Adipocyte (in vitro differentiated cells): ENCODE measurements at regions not wholly inside any gene's neighbourhood (a gene's known extent, or its start where the extent isn't known, plus 50 kb on each side); places are given as distances from the start of the nearest gene placed in this dataset.

Source experiments
- DNase-seq: peaks from one replicate; pipeline ENCODE4 v3.0.0-alpha.2; 2015; ENCODE audit warnings: low read depth
- H3K27me3 ChIP-seq: replicated peaks from 2 replicates; pipeline ENCODE4 v1.7.0; 2013; ENCODE audit warnings: mild to moderate bottlenecking, low read length, moderate library complexity; ENCODE audit not compliant: control insufficient read depth, insufficient read depth
- H3K36me3 ChIP-seq: 2 replicates; pipeline ENCODE4 v1.7.0; 2013; ENCODE audit warnings: low read length, mild to moderate bottlenecking, moderate library complexity; ENCODE audit not compliant: control insufficient read depth, insufficient read depth, severe bottlenecking
- H3K4me1 ChIP-seq: 2 replicates; pipeline ENCODE4 v1.7.0; 2013; ENCODE audit warnings: mild to moderate bottlenecking, low read length, moderate library complexity; ENCODE audit not compliant: control insufficient read depth, insufficient read depth
- H3K4me3 ChIP-seq: 2 replicates; pipeline ENCODE4 v1.7.0; 2013; ENCODE audit warnings: mild to moderate bottlenecking, low read length, moderate library complexity
- H3K9ac ChIP-seq: 2 replicates; pipeline ENCODE4 v1.7.0; 2013; ENCODE audit warnings: mild to moderate bottlenecking, low read length, moderate library complexity
- H3K9me3 ChIP-seq: 2 replicates; pipeline ENCODE4 v1.7.0; 2013; ENCODE audit warnings: mild to moderate bottlenecking, low read length, moderate library complexity; ENCODE audit not compliant: control insufficient read depth

DNA sequence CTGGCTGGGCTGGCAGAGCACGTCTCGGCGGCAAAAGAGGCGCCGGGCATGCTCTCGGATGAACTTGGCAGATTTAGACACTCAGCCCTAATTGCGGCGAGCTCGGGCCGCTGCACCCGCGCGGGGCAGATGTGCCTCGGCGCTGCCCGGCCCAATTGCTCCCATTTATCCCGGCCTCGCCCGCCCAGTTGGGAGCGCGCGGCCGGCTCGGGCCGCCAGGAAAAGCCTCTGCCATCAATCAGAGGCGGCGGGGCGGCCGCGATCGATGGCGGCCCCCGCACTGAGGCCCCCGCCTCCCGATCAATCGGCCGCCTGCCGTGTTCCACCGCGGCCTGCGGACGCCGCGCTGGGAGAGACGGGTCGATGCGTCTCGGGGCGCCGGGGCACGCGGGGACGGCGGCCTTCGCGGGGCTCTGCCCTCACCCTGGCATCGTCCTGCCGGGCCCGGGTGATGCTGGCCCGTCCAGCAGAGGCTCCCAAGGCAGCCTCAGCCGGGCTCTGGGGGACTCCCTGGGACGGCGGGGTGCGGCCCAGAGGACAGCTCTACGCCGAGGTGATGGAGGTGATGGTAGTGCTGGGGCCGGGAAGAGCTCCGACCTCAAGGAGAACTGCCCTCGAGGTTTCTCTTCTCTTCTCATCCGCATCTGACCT, 200.9 kb upstream of the N4BP1 start:
- Histone ChIP-seq H3K9me3 (no peaks in the 10 kb centered on the region), H3K4me1 (peaks cover 10% of the 10 kb centered on the region), H3K4me3 (no peak overlapping the region), H3K27me3 (peaks cover 29% of the 10 kb centered on the region), H3K36me3 (no peaks in the 10 kb centered on the region), H3K9ac (no peak overlapping the region)
- no peak for DNase-seq

DNA sequence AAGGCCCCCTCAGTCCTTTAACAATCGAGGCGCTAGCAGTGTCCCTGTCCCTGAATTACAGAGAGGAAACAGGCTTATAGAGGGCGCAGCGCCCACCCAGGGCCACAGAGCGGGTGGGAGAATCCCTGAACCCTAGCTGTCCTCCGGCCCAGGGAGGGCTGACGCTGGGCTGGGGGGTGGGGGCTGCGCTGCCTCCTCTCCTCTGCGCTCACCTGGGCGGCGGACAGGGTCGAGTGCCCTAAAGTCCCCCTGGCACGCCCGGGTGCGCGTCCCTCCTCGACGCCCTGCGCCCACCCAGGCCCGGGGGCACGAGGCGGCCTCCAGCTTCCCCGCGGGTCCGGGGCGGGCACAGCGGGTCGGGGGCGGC, 200.4 kb upstream of the N4BP1 start:
- Histone ChIP-seq H3K27me3 (peaks cover 29% of the 10 kb centered on the region), H3K36me3 (no peaks in the 10 kb centered on the region), H3K4me1 (peaks cover 10% of the 10 kb centered on the region), H3K9me3 (no peaks in the 10 kb centered on the region), H3K4me3 (no peak overlapping the region), H3K9ac (no peak overlapping the region)
- DNase-seq: no peak

DNA sequence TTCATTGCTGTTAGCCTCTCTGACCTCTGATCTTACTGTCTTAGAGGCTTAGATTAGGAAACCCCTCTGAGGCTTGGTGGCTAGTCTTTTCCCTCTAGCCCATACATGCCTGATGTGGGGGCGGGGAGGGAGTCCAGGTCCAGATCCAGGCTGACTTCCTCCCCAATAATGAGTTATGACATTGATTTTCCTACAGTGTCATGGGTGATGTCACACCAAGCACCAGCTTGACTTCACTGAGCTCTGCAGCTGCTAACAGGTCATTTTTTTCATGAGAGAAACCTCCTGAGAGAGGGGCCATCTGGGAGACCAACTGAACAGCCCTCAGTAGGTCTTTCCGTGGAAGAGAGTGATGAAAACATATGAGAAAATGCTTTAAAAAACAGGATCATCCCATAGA, 180.2 kb upstream of the N4BP1 start:
- no peaks in the 10 kb centered on the region for H3K9me3 ChIP-seq
- no peak for DNase-seq

DNA sequence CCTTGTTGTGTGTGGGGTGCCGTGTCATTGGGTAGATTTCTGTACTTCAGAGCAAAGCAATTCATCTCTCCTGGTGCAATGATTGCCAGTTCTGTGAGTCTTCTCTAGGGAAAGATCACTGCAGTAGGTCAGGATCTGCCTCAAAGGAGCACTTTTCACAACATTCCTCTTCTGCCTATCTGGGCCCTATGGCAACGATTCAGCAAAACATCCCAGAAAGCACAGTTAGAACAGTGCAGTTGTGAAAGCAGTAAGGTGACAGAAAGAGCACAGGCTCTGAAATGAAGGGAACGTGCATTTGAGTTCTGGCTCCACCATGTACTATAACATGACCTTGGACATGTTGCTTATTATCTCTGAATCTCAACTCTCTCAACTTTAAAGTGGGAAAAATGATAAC, 178.5 kb upstream of the N4BP1 start:
- Histone ChIP-seq H3K36me3 (no peaks in the 10 kb centered on the region), H3K4me1 (no peaks in the 10 kb centered on the region), H3K27me3 (no peaks in the 10 kb centered on the region), H3K9ac (no peak overlapping the region), H3K4me3 (no peak overlapping the region), H3K9me3 (no peaks in the 10 kb centered on the region)
- no peak for DNase-seq

More for the DNA sequence above, 180.2 kb upstream of the N4BP1 start:
- H3K9ac ChIP-seq: no peak overlapping the region
- H3K27me3 ChIP-seq: no peaks in the 10 kb centered on the region
- no peaks in the 10 kb centered on the region for H3K4me1 ChIP-seq
- H3K4me3 ChIP-seq: no peak overlapping the region
- H3K36me3 ChIP-seq: no peaks in the 10 kb centered on the region

DNA sequence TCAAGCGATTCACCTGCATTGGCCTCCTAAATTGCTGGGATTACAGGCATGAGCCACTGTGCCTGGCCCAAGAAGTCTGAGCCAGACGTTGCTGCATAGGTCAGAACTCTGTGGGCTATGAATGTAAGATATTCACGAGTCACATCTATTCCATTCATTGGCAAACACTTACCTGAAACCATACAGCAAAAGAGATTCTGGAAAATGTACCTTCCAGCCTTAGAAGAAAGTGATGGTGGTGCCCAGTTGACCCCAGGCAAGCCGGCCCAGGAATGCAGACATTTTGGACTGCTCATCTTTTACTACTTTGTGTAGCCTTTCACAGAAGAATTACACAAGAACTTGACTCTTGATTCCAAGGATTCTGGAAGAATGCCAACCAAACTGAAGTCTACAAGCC, 135.6 kb upstream of the N4BP1 start:
- no peaks in the 10 kb centered on the region for H3K27me3 ChIP-seq
- no peak for DNase-seq
- H3K4me1 ChIP-seq: no peaks in the 10 kb centered on the region
- no peaks in the 10 kb centered on the region for H3K36me3 ChIP-seq
- H3K9ac ChIP-seq: no peak overlapping the region
- H3K4me3 ChIP-seq: no peak overlapping the region
- no peaks in the 10 kb centered on the region for H3K9me3 ChIP-seq

DNA sequence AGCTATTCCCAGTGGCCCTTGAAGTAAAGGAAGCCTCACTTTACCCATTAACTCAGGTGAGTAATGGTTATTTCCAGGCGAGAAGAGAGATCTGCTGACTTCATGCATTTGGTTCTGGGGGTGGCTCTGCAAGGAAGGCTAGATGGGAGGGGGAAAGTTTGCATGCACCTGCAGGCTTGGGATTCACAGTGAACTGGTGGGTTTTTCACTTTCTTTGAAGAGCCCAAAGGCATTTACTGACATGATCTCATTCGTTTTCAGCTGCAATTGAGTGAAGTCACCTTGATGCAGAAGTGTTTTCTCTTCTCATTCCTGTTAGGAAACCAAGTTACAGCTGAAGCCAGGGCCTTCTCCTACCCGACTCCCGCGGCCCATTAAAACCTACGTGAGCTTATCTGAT, 131.0 kb upstream of the N4BP1 start:
- no peak for DNase-seq
- H3K27me3 ChIP-seq: no peaks in the 10 kb centered on the region
- no peaks in the 10 kb centered on the region for H3K9me3 ChIP-seq
- H3K4me1 ChIP-seq: no peaks in the 10 kb centered on the region
- no peak overlapping the region for H3K9ac ChIP-seq
- H3K36me3 ChIP-seq: no peaks in the 10 kb centered on the region
- H3K4me3 ChIP-seq: no peak overlapping the region

DNA sequence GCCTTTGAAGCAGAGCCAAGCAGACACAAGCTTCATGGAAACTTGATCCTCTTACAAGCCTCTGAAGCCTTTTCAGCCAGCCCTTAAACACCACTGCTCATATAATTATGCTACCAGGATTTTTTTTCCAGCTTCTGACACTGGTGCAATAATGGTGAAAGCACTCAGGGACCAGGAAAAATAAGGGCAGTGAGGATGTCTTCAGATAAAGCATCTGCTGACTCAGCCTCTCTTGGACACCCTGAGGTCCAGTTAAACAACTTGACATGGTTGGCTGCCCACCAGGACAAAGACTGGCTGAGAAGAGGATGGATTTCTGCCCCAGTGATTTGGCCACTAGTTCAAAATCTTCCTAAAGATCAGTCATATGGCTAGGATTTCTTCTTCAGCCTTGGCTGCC, 124.2 kb upstream of the N4BP1 start:
- no peak for DNase-seq
- Histone ChIP-seq H3K4me3 (no peak overlapping the region), H3K9ac (no peak overlapping the region), H3K27me3 (peaks cover 3% of the 10 kb centered on the region), H3K4me1 (no peaks in the 10 kb centered on the region), H3K9me3 (no peaks in the 10 kb centered on the region), H3K36me3 (no peaks in the 10 kb centered on the region)

DNA sequence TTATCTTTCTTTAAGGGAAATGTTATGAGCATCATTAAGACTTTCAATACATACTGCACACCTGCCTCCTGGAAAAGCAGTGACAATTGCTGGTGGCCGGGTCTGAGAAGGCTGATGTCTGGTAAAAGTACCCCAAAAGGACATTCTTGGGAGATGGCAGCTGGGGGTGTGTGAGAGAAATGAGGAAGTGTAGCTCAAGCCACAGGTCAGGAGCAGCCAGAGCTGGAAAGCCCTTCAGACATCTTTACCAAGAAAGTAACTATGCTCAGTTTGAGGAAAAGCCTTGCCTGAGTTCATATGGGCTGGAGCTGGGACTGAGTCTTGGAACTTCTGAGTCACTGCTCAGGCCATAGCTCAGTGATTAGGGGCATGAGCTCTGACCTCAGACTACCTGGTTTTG, 94.7 kb upstream of the N4BP1 start:
- Histone ChIP-seq H3K36me3 (no peaks in the 10 kb centered on the region), H3K4me1 (no peaks in the 10 kb centered on the region), H3K9ac (no peak overlapping the region), H3K27me3 (no peaks in the 10 kb centered on the region), H3K4me3 (no peak overlapping the region), H3K9me3 (peaks cover 4% of the 10 kb centered on the region)
- DNase-seq: no peak

DNA sequence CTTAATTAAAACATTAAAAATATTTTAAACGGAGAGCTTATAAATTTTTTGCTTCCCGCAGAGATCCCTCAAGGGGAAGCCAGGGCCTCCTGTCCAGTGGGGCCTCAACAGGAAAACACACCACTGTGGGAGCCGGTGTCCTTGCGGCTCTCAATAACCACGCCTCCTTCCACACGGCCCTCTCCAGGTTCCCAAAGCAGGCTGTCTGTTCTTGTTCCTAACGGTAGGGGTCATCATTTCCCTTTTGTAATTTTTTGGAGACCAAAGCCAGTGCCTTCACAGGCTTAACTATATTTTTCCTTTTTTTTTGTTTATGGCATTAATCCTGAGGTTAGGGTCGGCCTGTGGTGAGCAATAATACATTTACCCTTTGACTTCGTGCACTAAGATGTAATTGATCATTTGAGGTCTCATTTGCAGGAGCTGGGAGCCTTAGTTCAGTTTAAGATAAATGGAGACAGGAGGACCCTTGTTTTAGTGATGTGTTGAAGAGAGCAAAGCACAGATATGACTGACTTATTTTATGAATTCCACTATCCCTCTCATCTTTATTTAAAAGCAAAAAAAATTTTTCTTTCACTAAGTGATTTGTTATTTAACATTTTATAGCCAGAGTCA, 77.5 kb upstream of the N4BP1 start:
- peak; percentile 88 for DNase-seq
- no peaks in the 10 kb centered on the region for H3K9me3 ChIP-seq

DNA sequence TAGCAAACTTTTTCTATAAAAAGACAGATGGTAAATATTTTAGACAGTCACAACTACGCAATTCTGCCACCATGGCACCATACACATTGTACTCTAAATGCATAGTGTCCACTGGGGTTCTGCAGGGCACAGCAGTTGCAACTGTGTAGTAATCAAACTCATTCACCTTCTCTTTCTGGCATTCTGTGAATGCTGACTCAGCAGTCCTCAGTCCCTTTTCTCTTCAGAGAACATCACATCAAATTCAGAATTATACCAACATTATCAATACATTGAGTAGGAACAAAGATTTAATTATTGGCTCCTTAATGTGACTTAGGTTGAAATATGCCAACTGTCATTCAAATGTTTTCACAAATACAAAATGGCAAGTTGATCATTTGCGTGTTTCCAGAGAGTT, 74.2 kb upstream of the N4BP1 start:
- Histone ChIP-seq H3K36me3 (no peaks in the 10 kb centered on the region), H3K9ac (no peak overlapping the region), H3K27me3 (peaks cover 5% of the 10 kb centered on the region), H3K4me1 (no peaks in the 10 kb centered on the region), H3K4me3 (no peak overlapping the region), H3K9me3 (peaks cover 3% of the 10 kb centered on the region)
- DNase-seq: no peak

More for the DNA sequence above, 77.5 kb upstream of the N4BP1 start:
- Histone ChIP-seq H3K36me3 (no peaks in the 10 kb centered on the region), H3K27me3 (peaks cover 18% of the 10 kb centered on the region), H3K4me3 (no peak overlapping the region), H3K4me1 (no peaks in the 10 kb centered on the region), H3K9ac (no peak overlapping the region)

DNA sequence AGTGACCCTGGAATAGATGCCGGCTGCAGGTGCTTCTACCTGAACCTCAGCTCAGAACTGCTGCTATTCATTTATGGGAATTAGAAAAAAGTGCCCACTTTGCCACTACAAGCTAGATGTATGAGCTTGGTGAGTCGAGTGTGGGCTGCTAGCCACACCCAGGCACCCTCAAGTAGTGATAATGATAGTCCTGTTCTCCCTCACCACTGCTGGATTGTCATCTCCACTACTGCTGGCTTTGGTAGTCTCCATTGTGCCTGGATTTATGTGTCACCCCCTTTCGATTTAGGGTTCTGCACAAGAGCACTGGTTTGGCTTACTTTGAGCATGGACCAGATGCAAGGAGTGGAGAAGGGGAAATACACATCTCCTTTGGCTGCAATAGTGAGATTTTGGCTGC, 73.0 kb upstream of the N4BP1 start:
- Histone ChIP-seq H3K4me3 (no peak overlapping the region), H3K27me3 (peaks cover 5% of the 10 kb centered on the region), H3K36me3 (no peaks in the 10 kb centered on the region), H3K9ac (no peak overlapping the region), H3K9me3 (peaks cover 3% of the 10 kb centered on the region), H3K4me1 (no peaks in the 10 kb centered on the region)
- DNase-seq: no peak

DNA sequence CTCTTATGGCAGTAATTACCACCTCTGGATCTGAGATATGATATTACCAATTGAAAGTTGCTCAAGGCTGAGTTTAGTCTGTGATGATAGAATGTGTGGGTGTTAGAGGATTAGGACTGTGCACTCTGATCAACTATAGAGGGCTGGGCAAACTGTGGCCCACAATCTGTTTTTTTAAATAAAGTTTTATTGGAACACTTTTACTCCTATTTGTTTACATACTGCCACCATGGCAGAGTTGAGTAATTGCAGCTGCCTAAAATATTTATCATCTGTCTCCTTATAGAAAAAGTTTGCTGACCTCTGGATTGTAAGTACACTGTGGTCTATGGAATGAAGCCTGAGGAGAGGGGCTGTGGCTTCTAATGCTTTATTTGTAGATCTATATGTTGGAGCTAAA, 71.5 kb upstream of the N4BP1 start:
- H3K4me1 ChIP-seq: peaks cover 4% of the 10 kb centered on the region
- H3K9me3 ChIP-seq: peaks cover 3% of the 10 kb centered on the region
- no peak overlapping the region for H3K9ac ChIP-seq
- H3K36me3 ChIP-seq: no peaks in the 10 kb centered on the region
- H3K4me3 ChIP-seq: no peak overlapping the region
- H3K27me3 ChIP-seq: peaks cover 5% of the 10 kb centered on the region
- DNase-seq: no peak
